HEK293T (cell line): ENCODE measurements at regions not wholly inside any gene's neighbourhood (a gene's known extent, or its start where the extent isn't known, plus 50 kb on each side); places are given as distances from the start of the nearest gene placed in this dataset.
"Not testable (repeated sequence)": the region's sequence is repeated elsewhere in the genome, so short reads cannot be mapped to it uniquely, and the experiment has no call there.

Source experiments
- CTCF ChIA-PET: fragments of 350-600 bp; formaldehyde crosslinking; extraction: SDS; loops from one replicate; lab custom pipeline; 2021; ENCODE audit warnings: antibody characterized with exemption, inconsistent platforms; lab: Yijun Ruan, JAX
- POLR2A ChIA-PET: fragments of 350-600 bp; formaldehyde crosslinking; extraction: SDS; loops from one replicate; lab custom pipeline; 2020; ENCODE audit warnings: antibody characterized with exemption, inconsistent platforms; lab: Yijun Ruan, JAX
- DNase-seq: peaks from one replicate; pipeline ENCODE4 v3.0.0; 2012; ENCODE audit warnings: mixed read lengths; ENCODE audit errors: extremely low spot score
- ARNT ChIP-seq: fragments of 450-650 bp; IDR thresholded peaks from 2 replicates; pipeline ENCODE4 v1.6.1; 2017; ENCODE audit warnings: mild to moderate bottlenecking
- BHLHE40 ChIP-seq: fragments of 450-650 bp; IDR thresholded peaks from 2 replicates; pipeline ENCODE4 v1.6.1; 2016; ENCODE audit warnings: mild to moderate bottlenecking, moderate library complexity, borderline replicate concordance
- CTBP1 ChIP-seq: fragments of 450-650 bp; IDR thresholded peaks from 2 replicates; pipeline ENCODE4 v1.6.1; 2016; ENCODE audit warnings: borderline replicate concordance
- ELF4 ChIP-seq: fragments of 450-650 bp; IDR thresholded peaks from 2 replicates; pipeline ENCODE4 v1.6.1; 2017; ENCODE audit warnings: antibody characterized with exemption
- FOXA1 ChIP-seq: fragments of 450-650 bp; IDR thresholded peaks from 2 replicates; pipeline ENCODE4 v1.6.1; 2016; ENCODE audit warnings: mild to moderate bottlenecking
- FOXK2 ChIP-seq: fragments of 450-650 bp; IDR thresholded peaks from 2 replicates; pipeline ENCODE4 v1.6.1; 2016; ENCODE audit warnings: mild to moderate bottlenecking
- FOXM1 ChIP-seq: fragments of 450-650 bp; IDR thresholded peaks from 2 replicates; pipeline ENCODE4 v1.6.1; 2017; ENCODE audit warnings: mild to moderate bottlenecking, borderline replicate concordance
- HDGF ChIP-seq: fragments of 450-650 bp; IDR thresholded peaks from 2 replicates; pipeline ENCODE4 v1.6.1; 2017; ENCODE audit warnings: antibody characterized with exemption, borderline replicate concordance
- L3MBTL2 ChIP-seq: fragments of 450-650 bp; conservative IDR thresholded peaks from 2 replicates; pipeline ENCODE4 v1.6.1; 2016; ENCODE audit warnings: mild to moderate bottlenecking
- LEF1 ChIP-seq: fragments of 450-650 bp; IDR thresholded peaks from 2 replicates; pipeline ENCODE4 v1.6.1; 2017; ENCODE audit warnings: mild to moderate bottlenecking, borderline replicate concordance
- NFRKB ChIP-seq: fragments of 450-650 bp; IDR thresholded peaks from 2 replicates; pipeline ENCODE4 v1.6.1; 2016; ENCODE audit warnings: mild to moderate bottlenecking, moderate library complexity
- PKNOX1 ChIP-seq: fragments of 450-650 bp; IDR thresholded peaks from 2 replicates; pipeline ENCODE4 v1.6.1; 2016
- SP1 ChIP-seq: fragments of 450-650 bp; IDR thresholded peaks from 2 replicates; pipeline ENCODE4 v1.6.1; 2017
- SUZ12 ChIP-seq: fragments of 450-650 bp; IDR thresholded peaks from 2 replicates; pipeline ENCODE4 v1.6.1; 2016; ENCODE audit warnings: mild to moderate bottlenecking
- TARDBP ChIP-seq: fragments of 450-650 bp; IDR thresholded peaks from 2 replicates; pipeline ENCODE4 v1.6.1; 2016
- ZNF384 ChIP-seq: fragments of 450-650 bp; IDR thresholded peaks from 2 replicates; pipeline ENCODE4 v1.6.1; 2016

- TF ChIP-seq NFRKB (no peak), ZNF384 (no peak), ELF4 (no peak), LEF1 (no peak), FOXK2 (no peak), FOXA1 (no peak)
- no peak for DNase-seq
- ChIA-PET CTCF (no interaction called here), POLR2A (no interaction called here)
These were observed 316.5 kb downstream of the ICE1 start for GRCh38 chr5:5738797-5739489.

- POLR2A ChIA-PET: no interaction called here
- DNase-seq: no peak
- TF ChIP-seq NFRKB (no peak), ELF4 (no peak)
- CTCF ChIA-PET: no interaction called here
These were observed 313.5 kb downstream of the ICE1 start for GRCh38 chr5:5736007-5736406.

GRCh38 chr5:5733058-5733457 is 310.6 kb downstream of the ICE1 start:
- POLR2A ChIA-PET, CTCF ChIA-PET, DNase-seq: not testable (repeated sequence)

- POLR2A ChIA-PET: no interaction called here
- no peak for DNase-seq
- TF ChIP-seq L3MBTL2: no peak
- TF ChIP-seq TARDBP: no peak
- TF ChIP-seq ARNT: no peak
- TF ChIP-seq FOXA1: no peak
- CTCF ChIA-PET: no interaction called here
These were observed 303.9 kb downstream of the ICE1 start for GRCh38 chr5:5726401-5726800.

- DNase-seq: no peak
- CTCF ChIA-PET: no interaction called here
- TF ChIP-seq FOXK2 (no peak), SP1 (no peak), ELF4 (no peak), PKNOX1 (no peak)
- POLR2A ChIA-PET: no interaction called here
These were observed 299.4 kb downstream of the ICE1 start for GRCh38 chr5:5721881-5722280.

- ChIA-PET CTCF (no interaction called here), POLR2A (no interaction called here)
- TF ChIP-seq FOXM1 (no peak), BHLHE40 (no peak)
- no peak for DNase-seq
These were observed 296.8 kb downstream of the ICE1 start for GRCh38 chr5:5719292-5719691.

- POLR2A ChIA-PET: no interaction called here
- TF ChIP-seq FOXK2: no peak
- TF ChIP-seq L3MBTL2: no peak
- no peak for TF ChIP-seq LEF1
- TF ChIP-seq BHLHE40: no peak
- TF ChIP-seq FOXA1: no peak
- CTCF ChIA-PET: no interaction called here
- no peak for DNase-seq
These were observed 294.2 kb downstream of the ICE1 start for GRCh38 chr5:5716665-5717064.

- POLR2A ChIA-PET: no interaction called here
- CTCF ChIA-PET: no interaction called here
- no peak for DNase-seq
- TF ChIP-seq FOXM1 (no peak), SUZ12 (no peak), BHLHE40 (no peak), SP1 (no peak), HDGF (no peak), ZNF384 (no peak), FOXA1 (no peak), FOXK2 (no peak)
These were observed 289.1 kb downstream of the ICE1 start for GRCh38 chr5:5711592-5711991.

GRCh38 chr5:5711112-5711511 is 288.6 kb downstream of the ICE1 start:
- CTCF ChIA-PET: interaction anchor here (0.8 kb wide), 1 partner anchor 618 kb away, joined by 3 read pairs; no protein-coding TSS in a partner anchor
- TF ChIP-seq FOXM1 (no peak), SUZ12 (no peak), TARDBP (no peak), CTBP1 (no peak), FOXA1 (no peak), ELF4 (no peak), LEF1 (no peak), NFRKB (no peak), PKNOX1 (no peak), ARNT (no peak), FOXK2 (no peak), BHLHE40 (no peak), SP1 (no peak), ZNF384 (no peak), HDGF (no peak), L3MBTL2 (no peak)
- DNase-seq: no peak
- POLR2A ChIA-PET: no interaction called here
